Mesendoderm (in vitro differentiated cells): ENCODE measurements at regions not wholly inside any gene's neighbourhood (a gene's known extent, or its start where the extent isn't known, plus 50 kb on each side); places are given as distances from the start of the nearest gene placed in this dataset.

Experiments
- DNase-seq: peaks from one replicate; pipeline ENCODE4 v3.0.0; 2013
- H2AK5ac ChIP-seq: 2 replicates; pipeline ENCODE4 v1.6.1; 2013; ENCODE audit warnings: low read length, inconsistent platforms
- H2BK120ac ChIP-seq: 2 replicates; pipeline ENCODE4 v1.6.1; 2013; ENCODE audit warnings: low read depth, mild to moderate bottlenecking, low read length, moderate library complexity, mixed read lengths
- H2BK15ac ChIP-seq: replicated peaks from 2 replicates; pipeline ENCODE4 v1.6.1; 2013; ENCODE audit warnings: low read depth, mild to moderate bottlenecking, moderate library complexity
- H2BK5ac ChIP-seq: 2 replicates; pipeline ENCODE4 v1.6.1; 2013; ENCODE audit warnings: low read length, inconsistent platforms
- H3K18ac ChIP-seq: 2 replicates; pipeline ENCODE4 v1.6.1; 2013; ENCODE audit warnings: mild to moderate bottlenecking, low read length, mixed read lengths
- H3K23ac ChIP-seq: one replicate; pipeline ENCODE4 v1.6.1; 2013; ENCODE audit warnings: low read length
- H3K27ac ChIP-seq: 2 replicates; pipeline ENCODE4 v1.5.1; 2013; ENCODE audit warnings: low read depth, mild to moderate bottlenecking, inconsistent platforms, low read length, moderate library complexity
- H3K27me3 ChIP-seq: 2 replicates; pipeline ENCODE4 v1.6.1; 2013; ENCODE audit warnings: low read length, control low read depth, mild to moderate bottlenecking, inconsistent platforms; ENCODE audit not compliant: insufficient read depth, poor library complexity
- H3K36me3 ChIP-seq: 2 replicates; pipeline ENCODE4 v1.6.1; 2013; ENCODE audit warnings: low read length, inconsistent platforms; ENCODE audit not compliant: control insufficient read depth, insufficient read depth
- H3K4ac ChIP-seq: one replicate; pipeline ENCODE4 v1.6.1; 2013; ENCODE audit warnings: low read depth, mild to moderate bottlenecking, low read length, moderate library complexity
- H3K4me1 ChIP-seq: 2 replicates; pipeline ENCODE4 v1.6.1; 2013; ENCODE audit warnings: low read depth, low read length, inconsistent platforms; ENCODE audit not compliant: control insufficient read depth
- H3K4me2 ChIP-seq: 2 replicates; pipeline ENCODE4 v1.6.1; 2013; ENCODE audit warnings: low read length
- H3K4me3 ChIP-seq: 2 replicates; pipeline ENCODE4 v1.5.1; 2013; ENCODE audit warnings: mild to moderate bottlenecking, low read length
- H3K56ac ChIP-seq: one replicate; pipeline ENCODE4 v1.6.1; 2013; ENCODE audit warnings: low read length
- H3K79me1 ChIP-seq: 2 replicates; pipeline ENCODE4 v1.6.1; 2013; ENCODE audit warnings: low read length, inconsistent platforms
- H3K79me2 ChIP-seq: 2 replicates; pipeline ENCODE4 v1.6.1; 2013; ENCODE audit warnings: mild to moderate bottlenecking, low read length; ENCODE audit not compliant: control insufficient read depth, insufficient read depth
- H3K9ac ChIP-seq: 2 replicates; pipeline ENCODE4 v1.6.1; 2013; ENCODE audit warnings: low read length, inconsistent platforms
- H4K5ac ChIP-seq: one replicate; pipeline ENCODE4 v1.6.1; 2013; ENCODE audit warnings: low read length
- H4K8ac ChIP-seq: one replicate; pipeline ENCODE4 v1.6.1; 2013; ENCODE audit warnings: low read depth, mild to moderate bottlenecking, control low read depth, low read length, moderate library complexity
- WGBS: extraction: QIAGEN DNeasy Blood & Tissue Kit; methylation state at CpG from one replicate; pipeline ENCODE4 v1.1.7; 2013; ENCODE audit warnings: low lambda C conversion rate, missing lambda C conversion rate; ENCODE audit not compliant: insufficient coverage; ENCODE audit errors: extremely low coverage; 5-methylcytosine and 5-hydroxymethylcytosine counted together

GRCh38 chr20:54272901-54273488 lies 65.1 kb downstream of the PFDN4 start:
- Histone ChIP-seq H4K8ac (no peak overlapping the region), H3K4ac (no peak overlapping the region), H3K79me1 (no peaks in the 10 kb centered on the region), H3K4me2 (no peak overlapping the region), H3K27me3 (no peaks in the 10 kb centered on the region), H3K23ac (no peak overlapping the region), H2BK5ac (no peak overlapping the region), H4K5ac (no peak overlapping the region), H3K79me2 (no peaks in the 10 kb centered on the region), H3K4me1 (no peaks in the 10 kb centered on the region), H3K18ac (no peak overlapping the region), H2BK15ac (no peak overlapping the region), H3K4me3 (no peak overlapping the region), H3K27ac (no peak overlapping the region), H2BK120ac (no peak overlapping the region), H3K56ac (no peak overlapping the region), H2AK5ac (no peak overlapping the region), H3K36me3 (no peaks in the 10 kb centered on the region), H3K9ac (no peak overlapping the region)
- WGBS = no CpG with 5 or more reads among the region's 4 CpGs
- DNase-seq = no peak

- no peak overlapping the region for H3K4ac ChIP-seq
- H4K5ac ChIP-seq = no peak overlapping the region
- H3K79me1 ChIP-seq = no peaks in the 10 kb centered on the region
- no CpG with 5 or more reads among the region's 4 CpGs for WGBS
- no peak overlapping the region for H3K23ac ChIP-seq
- H3K4me3 ChIP-seq = no peak overlapping the region
- H3K27me3 ChIP-seq = no peaks in the 10 kb centered on the region
- H3K27ac ChIP-seq = no peak overlapping the region
- H3K18ac ChIP-seq = no peak overlapping the region
- H3K36me3 ChIP-seq = no peaks in the 10 kb centered on the region
- H4K8ac ChIP-seq = no peak overlapping the region
- no peak for DNase-seq
- no peak overlapping the region for H2BK120ac ChIP-seq
- H3K9ac ChIP-seq = no peak overlapping the region
- H3K56ac ChIP-seq = no peak overlapping the region
- H3K79me2 ChIP-seq = no peaks in the 10 kb centered on the region
- no peaks in the 10 kb centered on the region for H3K4me1 ChIP-seq
- no peak overlapping the region for H2BK15ac ChIP-seq
- no peak overlapping the region for H2AK5ac ChIP-seq
- H3K4me2 ChIP-seq = no peak overlapping the region
- no peak overlapping the region for H2BK5ac ChIP-seq
These were observed 67.6 kb downstream of the PFDN4 start for GRCh38 chr20:54275359-54276111.

- H3K56ac ChIP-seq = no peak overlapping the region
- WGBS = no CpG with 5 or more reads among the region's 4 CpGs
These were observed 68.8 kb downstream of the PFDN4 start for GRCh38 chr20:54276577-54277169.

DNA sequence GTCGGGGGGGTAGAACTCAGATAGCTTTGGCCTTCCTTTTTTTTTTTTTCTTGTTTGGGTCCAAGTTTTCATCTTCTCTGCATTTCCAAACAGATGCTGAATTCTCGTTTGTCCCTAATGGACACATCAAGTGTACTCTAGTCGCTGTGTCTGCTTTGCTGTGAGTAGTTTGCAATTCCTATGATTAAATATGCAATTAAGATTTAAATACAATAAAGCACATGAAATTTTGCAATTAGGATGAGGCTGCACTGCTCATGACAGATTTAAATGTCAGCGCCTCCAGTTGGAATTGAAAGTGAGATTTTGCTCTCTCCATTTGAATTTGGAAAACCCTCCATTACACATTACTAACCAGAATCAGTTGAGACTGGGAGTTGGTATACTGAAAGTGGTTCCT lies 70.4 kb downstream of the PFDN4 start:
- H3K4me1 ChIP-seq = no peaks in the 10 kb centered on the region
- H3K18ac ChIP-seq = no peak overlapping the region
- no peak overlapping the region for H3K4me2 ChIP-seq
- H2BK5ac ChIP-seq = no peak overlapping the region
- H3K36me3 ChIP-seq = no peaks in the 10 kb centered on the region
- H2AK5ac ChIP-seq = no peak overlapping the region
- H3K4ac ChIP-seq = no peak overlapping the region
- DNase-seq = no peak
- WGBS = no CpG with 5 or more reads among the region's 4 CpGs
- no peaks in the 10 kb centered on the region for H3K79me1 ChIP-seq
- H3K79me2 ChIP-seq = no peaks in the 10 kb centered on the region
- H2BK120ac ChIP-seq = no peak overlapping the region
- H4K5ac ChIP-seq = no peak overlapping the region
- no peaks in the 10 kb centered on the region for H3K27me3 ChIP-seq
- no peak overlapping the region for H4K8ac ChIP-seq
- H3K56ac ChIP-seq = no peak overlapping the region
- no peak overlapping the region for H3K4me3 ChIP-seq
- H3K9ac ChIP-seq = no peak overlapping the region
- H3K23ac ChIP-seq = no peak overlapping the region
- no peak overlapping the region for H3K27ac ChIP-seq
- no peak overlapping the region for H2BK15ac ChIP-seq

More at GRCh38 chr20:54276577-54277169, 68.8 kb downstream of the PFDN4 start:
- H3K4me2 ChIP-seq = no peak overlapping the region
- H3K23ac ChIP-seq = no peak overlapping the region
- DNase-seq = no peak
- H3K27ac ChIP-seq = no peak overlapping the region
- no peak overlapping the region for H3K4ac ChIP-seq
- H3K79me2 ChIP-seq = no peaks in the 10 kb centered on the region
- H3K27me3 ChIP-seq = no peaks in the 10 kb centered on the region
- H2BK5ac ChIP-seq = no peak overlapping the region
- no peak overlapping the region for H2AK5ac ChIP-seq
- H3K4me1 ChIP-seq = no peaks in the 10 kb centered on the region
- no peak overlapping the region for H3K9ac ChIP-seq
- H3K36me3 ChIP-seq = no peaks in the 10 kb centered on the region
- H3K4me3 ChIP-seq = no peak overlapping the region
- H3K18ac ChIP-seq = no peak overlapping the region
- H2BK15ac ChIP-seq = no peak overlapping the region
- H4K8ac ChIP-seq = no peak overlapping the region
- no peak overlapping the region for H2BK120ac ChIP-seq
- H4K5ac ChIP-seq = no peak overlapping the region
- H3K79me1 ChIP-seq = no peaks in the 10 kb centered on the region

DNA sequence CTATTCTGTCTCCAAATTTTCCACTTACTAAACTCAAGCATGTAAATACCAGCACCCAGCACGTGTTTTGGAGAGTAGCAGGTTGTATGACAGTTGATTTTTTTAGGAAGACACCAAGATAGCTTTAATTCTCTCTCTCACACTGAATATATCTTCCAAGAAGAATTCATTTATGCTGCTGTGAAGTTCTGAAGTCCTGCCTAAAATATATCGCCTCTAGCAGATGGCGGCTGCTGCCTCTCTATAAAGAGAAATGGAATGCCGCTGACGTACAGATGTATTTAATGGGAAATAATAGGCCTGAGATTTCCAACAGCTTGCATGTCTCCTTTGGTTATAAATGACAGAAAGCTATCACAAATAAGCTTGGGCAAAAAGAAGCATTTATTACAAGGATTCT lies 74.7 kb downstream of the PFDN4 start:
- H3K4me2 ChIP-seq = no peak overlapping the region
- H3K27ac ChIP-seq = no peak overlapping the region
- H3K4me1 ChIP-seq = no peaks in the 10 kb centered on the region
- H2BK5ac ChIP-seq = no peak overlapping the region
- no peak overlapping the region for H4K8ac ChIP-seq
- no peak overlapping the region for H3K4me3 ChIP-seq
- no peak for DNase-seq
- no peak overlapping the region for H2BK120ac ChIP-seq
- no peaks in the 10 kb centered on the region for H3K27me3 ChIP-seq
- H2BK15ac ChIP-seq = no peak overlapping the region
- H3K18ac ChIP-seq = no peak overlapping the region
- H2AK5ac ChIP-seq = no peak overlapping the region
- no peaks in the 10 kb centered on the region for H3K79me1 ChIP-seq
- no peak overlapping the region for H4K5ac ChIP-seq
- H3K56ac ChIP-seq = no peak overlapping the region
- H3K79me2 ChIP-seq = no peaks in the 10 kb centered on the region
- H3K23ac ChIP-seq = no peak overlapping the region
- H3K4ac ChIP-seq = no peak overlapping the region
- H3K9ac ChIP-seq = no peak overlapping the region
- no CpG with 5 or more reads among the region's 5 CpGs for WGBS
- H3K36me3 ChIP-seq = no peaks in the 10 kb centered on the region
